ENCODE measurements at regions not wholly inside any gene's neighbourhood (a gene's known extent, or its start where the extent isn't known, plus 50 kb on each side); places are given as distances from the start of the nearest gene placed in this dataset.

- Histone ChIP-seq H3K36me3 (ENCODE audit: insufficient read depth, insufficient read length, low read length) (no peaks in the 10 kb centered on the region), H3K27me3 (ENCODE audit: insufficient read depth, insufficient read length) (no peaks in the 10 kb centered on the region), H3K9me3 (ENCODE audit: insufficient read depth, low read length) (no peaks in the 10 kb centered on the region), H3K9ac (ENCODE audit: insufficient read length, low read depth) (no peak overlapping the region), H3K4me1 (ENCODE audit: insufficient read depth, insufficient read length) (no peaks in the 10 kb centered on the region), H3K4me3 (ENCODE audit: insufficient read length, low read depth) (no peak overlapping the region)
- DNase-seq (ENCODE audit: low read depth, low spot score) = no peak
- no peak for TF ChIP-seq SUZ12 (IDR thresholded peaks at IDR 0.05; ENCODE audit: extremely low read depth, insufficient read depth, insufficient read length)
- TF ChIP-seq ZNF274 (IDR thresholded peaks at IDR 0.05; ENCODE audit: low read depth, low read length) = no peak
- no peak for TF ChIP-seq YY1 (IDR thresholded peaks at IDR 0.05; ENCODE audit: insufficient read depth, insufficient read length)
Observed at GRCh38 chr4:29243054-29243453, 1477.1 kb upstream of the PCDH7 start.

- H3K36me3 ChIP-seq (ENCODE audit: insufficient read depth, insufficient read length, low read length) = no peaks in the 10 kb centered on the region
- no peaks in the 10 kb centered on the region for H3K4me1 ChIP-seq (ENCODE audit: insufficient read depth, insufficient read length)
- H3K9me3 ChIP-seq (ENCODE audit: insufficient read depth, low read length) = no peaks in the 10 kb centered on the region
- no peak overlapping the region for H3K4me3 ChIP-seq (ENCODE audit: insufficient read length, low read depth)
- H3K27me3 ChIP-seq (ENCODE audit: insufficient read depth, insufficient read length) = no peaks in the 10 kb centered on the region
- H3K9ac ChIP-seq (ENCODE audit: insufficient read length, low read depth) = no peak overlapping the region
- DNase-seq (ENCODE audit: low read depth, low spot score) = no peak
- no peak for TF ChIP-seq ZNF274 (IDR thresholded peaks at IDR 0.05; ENCODE audit: low read depth, low read length)
- no peak for TF ChIP-seq SUZ12 (IDR thresholded peaks at IDR 0.05; ENCODE audit: extremely low read depth, insufficient read depth, insufficient read length)
- TF ChIP-seq YY1 (IDR thresholded peaks at IDR 0.05; ENCODE audit: insufficient read depth, insufficient read length) = no peak
Observed at GRCh38 chr4:29243851-29244250, 1476.3 kb upstream of the PCDH7 start.

GRCh38 chr4:29259556-29259955 is 1460.6 kb upstream of the PCDH7 start:
- no peak overlapping the region for H3K9ac ChIP-seq (ENCODE audit: insufficient read length, low read depth)
- H3K36me3 ChIP-seq (ENCODE audit: insufficient read depth, insufficient read length, low read length) = no peaks in the 10 kb centered on the region
- no peak for DNase-seq (ENCODE audit: low read depth, low spot score)
- no peaks in the 10 kb centered on the region for H3K27me3 ChIP-seq (ENCODE audit: insufficient read depth, insufficient read length)
- H3K4me3 ChIP-seq (ENCODE audit: insufficient read length, low read depth) = no peak overlapping the region
- H3K4me1 ChIP-seq (ENCODE audit: insufficient read depth, insufficient read length) = no peaks in the 10 kb centered on the region
- TF ChIP-seq SUZ12 (IDR thresholded peaks at IDR 0.05; ENCODE audit: extremely low read depth, insufficient read depth, insufficient read length) (no peak), YY1 (IDR thresholded peaks at IDR 0.05; ENCODE audit: insufficient read depth, insufficient read length) (no peak), ZNF274 (IDR thresholded peaks at IDR 0.05; ENCODE audit: low read depth, low read length) (no peak)
- peaks cover 15% of the 10 kb centered on the region for H3K9me3 ChIP-seq (ENCODE audit: insufficient read depth, low read length)

GRCh38 chr4:29262986-29263385 is 1457.2 kb upstream of the PCDH7 start:
- Histone ChIP-seq H3K4me3 (ENCODE audit: insufficient read length, low read depth) (no peak overlapping the region), H3K36me3 (ENCODE audit: insufficient read depth, insufficient read length, low read length) (no peaks in the 10 kb centered on the region), H3K9me3 (ENCODE audit: insufficient read depth, low read length) (no peaks in the 10 kb centered on the region), H3K4me1 (ENCODE audit: insufficient read depth, insufficient read length) (no peaks in the 10 kb centered on the region), H3K9ac (ENCODE audit: insufficient read length, low read depth) (no peak overlapping the region), H3K27me3 (ENCODE audit: insufficient read depth, insufficient read length) (no peaks in the 10 kb centered on the region)
- TF ChIP-seq ZNF274 (IDR thresholded peaks at IDR 0.05; ENCODE audit: low read depth, low read length) (no peak), YY1 (IDR thresholded peaks at IDR 0.05; ENCODE audit: insufficient read depth, insufficient read length) (no peak), SUZ12 (IDR thresholded peaks at IDR 0.05; ENCODE audit: extremely low read depth, insufficient read depth, insufficient read length) (no peak)
- no peak for DNase-seq (ENCODE audit: low read depth, low spot score)

- Histone ChIP-seq H3K27me3 (ENCODE audit: insufficient read depth, insufficient read length) (no peaks in the 10 kb centered on the region), H3K9ac (ENCODE audit: insufficient read length, low read depth) (no peak overlapping the region), H3K36me3 (ENCODE audit: insufficient read depth, insufficient read length, low read length) (no peaks in the 10 kb centered on the region), H3K9me3 (ENCODE audit: insufficient read depth, low read length) (peaks cover 6% of the 10 kb centered on the region), H3K4me3 (ENCODE audit: insufficient read length, low read depth) (no peak overlapping the region), H3K4me1 (ENCODE audit: insufficient read depth, insufficient read length) (no peaks in the 10 kb centered on the region)
- TF ChIP-seq SUZ12 (IDR thresholded peaks at IDR 0.05; ENCODE audit: extremely low read depth, insufficient read depth, insufficient read length) = no peak
- no peak for TF ChIP-seq ZNF274 (IDR thresholded peaks at IDR 0.05; ENCODE audit: low read depth, low read length)
- no peak for TF ChIP-seq YY1 (IDR thresholded peaks at IDR 0.05; ENCODE audit: insufficient read depth, insufficient read length)
- no peak for DNase-seq (ENCODE audit: low read depth, low spot score)
Observed at GRCh38 chr4:29276150-29276549, 1444.0 kb upstream of the PCDH7 start.

- no peak for TF ChIP-seq ZNF274 (IDR thresholded peaks at IDR 0.05; ENCODE audit: low read depth, low read length)
- Histone ChIP-seq H3K9me3 (ENCODE audit: insufficient read depth, low read length) (peaks cover 6% of the 10 kb centered on the region), H3K27me3 (ENCODE audit: insufficient read depth, insufficient read length) (no peaks in the 10 kb centered on the region), H3K4me3 (ENCODE audit: insufficient read length, low read depth) (no peak overlapping the region), H3K4me1 (ENCODE audit: insufficient read depth, insufficient read length) (no peaks in the 10 kb centered on the region), H3K36me3 (ENCODE audit: insufficient read depth, insufficient read length, low read length) (no peaks in the 10 kb centered on the region), H3K9ac (ENCODE audit: insufficient read length, low read depth) (no peak overlapping the region)
- no peak for DNase-seq (ENCODE audit: low read depth, low spot score)
Observed at GRCh38 chr4:29277381-29277780, 1442.8 kb upstream of the PCDH7 start.

GRCh38 chr4:29278585-29278984 is 1441.6 kb upstream of the PCDH7 start:
- Histone ChIP-seq H3K4me1 (ENCODE audit: insufficient read depth, insufficient read length) (no peaks in the 10 kb centered on the region), H3K4me3 (ENCODE audit: insufficient read length, low read depth) (no peak overlapping the region), H3K36me3 (ENCODE audit: insufficient read depth, insufficient read length, low read length) (no peaks in the 10 kb centered on the region), H3K9ac (ENCODE audit: insufficient read length, low read depth) (no peak overlapping the region), H3K9me3 (ENCODE audit: insufficient read depth, low read length) (peaks cover 6% of the 10 kb centered on the region), H3K27me3 (ENCODE audit: insufficient read depth, insufficient read length) (no peaks in the 10 kb centered on the region)
- TF ChIP-seq YY1 (IDR thresholded peaks at IDR 0.05; ENCODE audit: insufficient read depth, insufficient read length) (no peak), SUZ12 (IDR thresholded peaks at IDR 0.05; ENCODE audit: extremely low read depth, insufficient read depth, insufficient read length) (no peak), ZNF274 (IDR thresholded peaks at IDR 0.05; ENCODE audit: low read depth, low read length) (no peak)
- no peak for DNase-seq (ENCODE audit: low read depth, low spot score)

GRCh38 chr4:29289118-29289517 is 1431.1 kb upstream of the PCDH7 start:
- Histone ChIP-seq H3K9me3 (ENCODE audit: insufficient read depth, low read length) (no peaks in the 10 kb centered on the region), H3K4me3 (ENCODE audit: insufficient read length, low read depth) (no peak overlapping the region), H3K36me3 (ENCODE audit: insufficient read depth, insufficient read length, low read length) (no peaks in the 10 kb centered on the region), H3K27me3 (ENCODE audit: insufficient read depth, insufficient read length) (no peaks in the 10 kb centered on the region), H3K4me1 (ENCODE audit: insufficient read depth, insufficient read length) (no peaks in the 10 kb centered on the region), H3K9ac (ENCODE audit: insufficient read length, low read depth) (no peak overlapping the region)
- DNase-seq (ENCODE audit: low read depth, low spot score) = no peak
- no peak for TF ChIP-seq ZNF274 (IDR thresholded peaks at IDR 0.05; ENCODE audit: low read depth, low read length)
- no peak for TF ChIP-seq YY1 (IDR thresholded peaks at IDR 0.05; ENCODE audit: insufficient read depth, insufficient read length)
- TF ChIP-seq SUZ12 (IDR thresholded peaks at IDR 0.05; ENCODE audit: extremely low read depth, insufficient read depth, insufficient read length) = no peak

Measured in NT2/D1 (cell line).